NCI-H226 (cell line): ENCODE measurements at regions not wholly inside any gene's neighbourhood (a gene's known extent, or its start where the extent isn't known, plus 50 kb on each side); places are given as distances from the start of the nearest gene placed in this dataset.
"Not testable (repeated sequence)": the region's sequence is repeated elsewhere in the genome, so short reads cannot be mapped to it uniquely, and the experiment has no call there.

ENCODE experiments used
- DNase-seq: peaks from one replicate; pipeline ENCODE4 v3.0.0-alpha.2; 2015

DNA sequence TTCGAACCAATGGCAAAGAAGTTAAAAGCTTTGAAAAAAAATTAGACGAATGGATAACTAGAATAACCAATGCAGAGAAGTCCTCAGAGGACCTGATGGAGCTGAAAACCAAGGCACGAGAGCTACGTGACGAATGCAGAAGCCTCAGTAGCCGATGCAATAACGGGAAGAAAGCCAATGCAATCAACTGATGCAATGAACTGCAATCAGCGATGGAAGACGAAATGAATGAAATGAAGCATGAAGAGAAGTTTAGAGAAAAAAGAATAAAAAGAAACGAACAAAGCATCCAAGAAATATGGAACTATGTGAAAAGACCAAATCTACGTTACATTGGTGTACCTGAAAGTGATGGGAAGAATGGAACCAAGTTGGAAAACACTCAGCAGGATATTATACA, 52.6 kb upstream of the MRPS30 start:
- DNase-seq: not testable (repeated sequence)

DNA sequence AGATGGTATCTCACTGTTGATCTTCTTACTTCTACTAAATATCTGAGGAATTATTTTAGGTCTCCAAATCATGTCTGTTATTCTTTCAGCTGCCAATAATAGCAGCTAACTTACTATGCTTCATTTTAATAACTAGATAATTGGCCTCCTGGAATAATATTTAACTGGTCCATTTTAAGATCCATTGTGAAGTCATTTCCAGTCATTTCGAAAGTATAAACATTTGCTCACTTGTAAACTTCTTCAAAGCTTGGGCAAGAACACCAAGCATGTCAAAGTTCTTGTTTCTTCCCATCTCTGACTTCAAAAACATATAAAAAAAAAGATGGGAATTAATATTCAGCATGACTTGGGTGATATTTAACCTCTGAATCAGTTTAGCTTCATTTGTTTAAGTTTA, 61.4 kb upstream of the MRPS30 start:
- no peak for DNase-seq

GRCh38 chr5:44740660-44741059, 68.1 kb upstream of the MRPS30 start:
- DNase-seq: no peak

GRCh38 chr5:44729536-44729935, 79.2 kb upstream of the MRPS30 start:
- DNase-seq: peak; percentile 63

DNA sequence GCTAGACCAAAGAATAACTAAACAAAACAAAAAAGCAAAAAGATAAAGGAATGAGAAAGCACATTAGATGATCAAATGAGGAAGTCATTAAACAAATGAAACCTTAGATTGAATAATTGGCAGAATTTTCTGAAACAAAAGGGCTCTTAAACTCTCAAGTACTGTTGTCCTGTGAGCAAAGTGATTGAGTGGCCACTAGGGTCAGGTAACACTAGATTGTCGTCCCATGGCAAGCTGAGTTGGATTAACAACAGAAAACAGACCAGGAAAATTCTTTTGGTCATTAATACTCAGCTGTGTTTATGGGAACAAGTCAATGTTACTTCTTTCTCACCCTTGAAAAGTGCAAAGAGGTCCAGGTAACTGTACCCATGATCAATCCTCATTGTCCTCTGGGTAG, 81.6 kb upstream of the MRPS30 start:
- DNase-seq: no peak

DNA sequence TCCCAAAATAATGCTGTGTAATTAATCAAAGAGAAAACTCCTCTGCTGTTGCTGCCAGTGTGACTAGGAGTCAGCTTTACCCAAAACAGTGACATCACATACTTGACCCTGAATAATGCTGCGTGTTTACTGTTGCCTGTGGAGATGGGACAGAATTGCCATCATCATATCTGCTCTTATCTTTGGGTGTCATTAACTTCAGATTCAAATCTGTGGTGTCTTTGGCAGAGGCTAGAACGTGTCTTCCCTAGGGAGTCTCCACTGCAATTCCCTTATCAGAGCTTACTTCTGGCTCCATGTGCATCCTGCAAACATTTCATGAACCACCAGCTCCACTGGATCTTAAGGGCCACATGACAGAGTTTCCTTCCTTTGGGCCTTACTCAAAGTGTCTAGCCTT, 88.9 kb upstream of the MRPS30 start:
- DNase-seq: no peak

DNA sequence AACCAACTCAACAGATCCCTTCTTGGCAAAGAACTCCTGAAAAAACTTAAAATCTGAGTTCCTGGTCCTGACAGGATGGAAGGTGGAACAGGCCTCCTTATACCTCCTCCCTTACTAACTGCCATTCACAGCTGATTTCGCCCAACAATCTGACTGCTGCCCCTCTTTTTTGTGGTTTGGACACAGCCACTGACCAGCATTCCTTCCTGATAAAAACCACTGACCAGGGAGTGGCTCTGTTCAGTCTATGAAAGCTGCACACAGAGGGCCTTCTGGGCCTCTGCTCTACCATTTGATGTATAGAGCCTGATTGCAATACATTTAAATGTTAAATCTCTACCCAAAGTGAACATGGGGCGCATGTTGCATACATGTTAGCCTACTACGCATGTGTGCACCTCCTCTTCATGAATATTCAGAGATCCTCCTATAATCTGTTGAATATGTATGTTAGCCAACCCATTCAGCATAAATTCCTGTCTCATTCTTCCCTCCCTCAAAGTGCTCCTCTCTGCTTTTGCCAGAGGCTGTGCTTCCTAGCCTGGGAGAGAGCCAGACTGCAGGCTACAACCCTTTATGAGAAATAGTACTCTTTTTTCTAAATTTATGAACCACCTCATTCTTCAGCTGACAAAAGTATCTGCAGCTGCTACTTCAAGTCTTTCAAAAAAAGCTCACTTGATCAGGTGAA, 93.7 kb upstream of the MRPS30 start:
- peak; percentile 76 for DNase-seq

DNA sequence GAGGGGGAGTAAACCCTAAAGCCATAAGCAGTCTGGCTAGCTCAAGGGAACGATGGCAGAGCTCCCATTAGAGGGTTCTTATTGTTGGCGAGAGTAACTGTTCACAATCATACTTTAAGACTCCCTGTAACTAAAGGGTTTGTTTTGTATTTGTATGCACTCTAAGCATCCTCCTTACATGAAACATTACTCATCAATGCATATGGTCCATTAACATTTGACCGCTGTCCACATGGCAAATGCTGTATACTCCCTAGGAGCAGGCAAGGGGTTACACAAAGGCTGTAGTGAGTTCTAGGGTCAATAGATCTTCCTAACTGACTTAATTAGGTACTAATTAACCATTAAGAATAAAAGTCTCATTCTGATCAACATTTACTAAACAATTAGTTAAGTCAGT, 95.3 kb upstream of the MRPS30 start:
- DNase-seq: no peak

- no peak for DNase-seq
Measured at GRCh38 chr5:44711901-44712300, 96.8 kb upstream of the MRPS30 start.

DNA sequence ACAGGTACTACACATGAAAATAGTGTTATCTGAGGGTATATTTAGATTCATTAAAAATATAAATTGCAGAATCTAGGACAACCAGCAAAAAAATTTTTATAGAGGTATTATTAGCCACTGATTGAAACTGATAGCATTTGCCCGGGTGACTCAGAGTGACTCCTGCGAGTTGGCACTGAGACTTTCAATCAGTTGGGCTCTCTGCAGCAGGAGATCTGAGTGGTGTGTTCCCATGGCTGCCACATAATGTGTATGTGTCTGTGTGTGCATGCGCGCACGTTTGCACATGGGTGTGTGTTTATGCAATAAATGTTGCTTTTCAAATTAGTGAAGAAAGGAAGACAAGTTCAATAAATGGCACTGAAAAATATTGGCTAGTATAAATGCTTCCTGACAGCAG, 100.1 kb upstream of the MRPS30 start:
- DNase-seq: no peak

DNA sequence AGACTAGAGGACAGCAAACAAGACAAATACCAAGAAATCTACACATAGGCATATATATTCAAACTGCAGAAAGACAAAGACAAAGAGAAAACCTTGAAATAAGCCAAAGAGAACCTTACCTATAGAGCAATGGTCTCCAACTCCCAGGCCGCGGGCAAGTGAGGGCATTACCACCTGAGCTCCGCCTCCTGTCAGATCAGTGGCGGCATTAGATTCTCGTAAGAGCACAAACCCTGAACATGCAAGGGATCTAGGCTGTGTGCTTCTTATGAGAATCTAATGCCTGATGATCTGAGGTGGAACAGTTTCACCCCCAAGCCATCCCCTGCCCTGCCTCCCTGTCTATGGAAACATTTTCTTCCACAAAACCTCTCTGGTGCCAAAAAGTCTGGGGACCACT, 101.0 kb upstream of the MRPS30 start:
- no peak for DNase-seq

DNA sequence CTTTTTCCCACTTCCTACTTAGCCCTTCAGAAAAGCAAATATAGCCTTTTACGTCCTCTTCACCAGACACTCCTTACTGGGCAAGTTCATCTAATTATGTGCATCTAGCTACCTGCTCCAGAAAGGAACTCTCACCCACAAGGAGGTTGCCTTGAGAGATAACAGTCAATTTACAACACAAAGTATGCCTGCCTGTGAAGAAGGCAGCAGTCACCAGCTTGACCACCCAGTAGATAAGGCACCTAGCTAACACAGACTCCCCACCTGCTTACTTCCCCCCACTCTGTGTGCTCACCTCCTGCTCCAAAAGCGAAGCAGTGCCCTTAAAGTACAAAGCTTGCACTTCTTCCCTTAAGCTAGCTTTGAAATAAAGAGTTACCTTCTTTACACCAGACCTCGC, 111.7 kb upstream of the MRPS30 start:
- no peak for DNase-seq

GRCh38 chr5:44695259-44695658, 113.5 kb upstream of the MRPS30 start:
- no peak for DNase-seq

DNA sequence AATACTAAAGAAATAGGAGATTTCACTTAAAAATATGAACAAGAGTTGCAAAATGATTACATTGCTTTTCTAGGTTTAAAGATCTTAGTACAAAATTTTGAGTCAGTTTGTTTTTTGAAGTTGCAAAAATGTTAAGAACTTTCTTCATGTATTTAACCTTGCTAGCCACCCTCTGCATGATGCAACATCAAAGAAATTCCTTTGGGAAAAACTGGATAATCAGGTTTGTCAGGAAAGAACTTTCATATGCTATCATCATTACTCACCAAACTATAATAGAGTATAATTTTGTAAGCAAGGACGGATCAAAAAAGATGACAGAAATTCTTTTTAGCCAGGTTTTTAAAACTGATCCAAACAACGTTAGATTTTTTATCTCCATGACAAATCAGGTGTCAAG, 116.9 kb upstream of the MRPS30 start:
- no peak for DNase-seq

DNA sequence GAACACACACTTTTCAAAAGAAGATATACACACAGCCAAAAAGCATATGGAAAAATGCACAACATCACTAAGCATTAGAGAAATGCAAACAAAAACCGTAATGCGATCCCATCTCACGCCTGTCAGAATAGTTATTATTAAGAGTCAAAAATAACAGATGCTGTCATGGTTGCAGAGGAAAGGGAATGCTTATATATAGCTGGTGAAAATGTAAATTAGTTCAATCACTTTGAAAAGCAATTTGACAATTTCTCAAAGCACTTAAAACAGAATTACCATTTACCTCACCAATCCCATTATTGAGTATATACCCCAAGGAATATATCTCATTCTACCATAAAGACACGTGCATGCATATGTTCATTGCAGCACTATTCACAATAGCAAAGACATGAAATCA, 126.8 kb upstream of the MRPS30 start:
- no peak for DNase-seq

GRCh38 chr5:44679214-44679613, 129.5 kb upstream of the MRPS30 start:
- no peak for DNase-seq

GRCh38 chr5:44675296-44675695, 133.5 kb upstream of the MRPS30 start:
- no peak for DNase-seq

GRCh38 chr5:44674461-44674860, 134.3 kb upstream of the MRPS30 start:
- no peak for DNase-seq

GRCh38 chr5:44668471-44668870, 140.3 kb upstream of the MRPS30 start:
- not testable (repeated sequence) for DNase-seq

- DNase-seq: peak; percentile 7
Measured at GRCh38 chr5:44665101-44665701, 143.5 kb upstream of the MRPS30 start.

GRCh38 chr5:44664711-44665100, 144.0 kb upstream of the MRPS30 start:
- DNase-seq: no peak

GRCh38 chr5:44663991-44664710, 144.6 kb upstream of the MRPS30 start:
- DNase-seq: no peak

GRCh38 chr5:44661851-44662250, 146.9 kb upstream of the MRPS30 start:
- DNase-seq: no peak

DNA sequence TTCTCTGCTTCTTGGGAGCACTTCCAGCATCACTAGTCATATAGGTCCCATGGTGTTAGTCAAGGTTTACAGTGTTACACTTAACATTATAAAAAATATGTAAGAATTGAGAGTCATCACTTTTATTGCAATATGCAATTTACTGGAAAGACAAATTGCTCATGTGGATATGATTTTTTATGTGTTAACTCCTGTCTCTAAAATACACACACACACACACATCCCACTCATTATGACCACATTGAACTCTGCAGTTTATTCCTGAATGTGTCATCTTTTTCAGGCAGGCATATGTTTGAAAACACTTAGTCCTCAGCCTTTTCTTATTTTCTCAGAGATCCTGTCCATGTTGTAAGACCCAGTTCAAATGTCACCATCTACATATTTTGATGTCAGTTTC, 148.5 kb upstream of the MRPS30 start:
- no peak for DNase-seq
